Gastroesophageal sphincter (tissue), 3 donors: ENCODE measurements at regions not wholly inside any gene's neighbourhood (a gene's known extent, or its start where the extent isn't known, plus 50 kb on each side); places are given as distances from the start of the nearest gene placed in this dataset.

Source experiments
- CTCF ChIP-seq, 4 experiments: fragments of 200-600 bp in 2 of 4; fragments of 450-650 bp in 2 of 4; sonication (generic) in 1 of 4; IDR thresholded peaks; one replicate each; pipeline ENCODE4 v1.5.1; 2017 to 2019; ENCODE audit warnings: antibody characterized with exemption in 4 of 4, mild to moderate bottlenecking in 2 of 4, moderate library complexity in 2 of 4
- POLR2A ChIP-seq, 2 donors: fragments of 450-650 bp; IDR thresholded peaks; one replicate each; pipeline ENCODE4 v1.6.1; 2017; ENCODE audit warnings: antibody characterized with exemption in 2 of 2, mild to moderate bottlenecking in 2 of 2, moderate library complexity in 1 of 2

DNA sequence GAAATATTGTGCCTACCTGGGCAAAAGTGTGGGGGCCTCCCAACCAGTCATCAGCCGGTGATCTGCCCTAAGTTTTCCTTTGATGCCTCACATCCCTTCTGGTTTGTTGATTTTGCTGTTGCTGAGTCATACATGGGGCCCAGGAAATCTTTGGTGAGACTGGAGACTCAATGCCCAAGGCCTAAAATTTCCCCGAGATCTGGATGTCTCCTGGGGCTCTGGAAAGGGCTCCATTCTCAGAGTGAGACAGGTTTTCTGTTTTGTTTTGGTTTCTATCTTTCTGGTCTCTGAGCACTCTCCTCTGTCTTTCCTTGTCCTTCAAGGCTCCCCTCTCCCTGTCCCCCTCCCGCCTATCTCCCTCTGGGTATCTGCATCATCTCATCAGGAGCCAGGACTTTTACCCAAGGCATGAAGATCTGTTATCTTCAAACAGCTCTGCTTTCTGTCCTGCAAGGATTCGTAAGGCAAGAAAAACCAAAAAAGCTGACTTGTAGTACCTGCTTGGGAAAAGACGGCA, 152.8 kb upstream of the MAX start:
- TF ChIP-seq CTCF (IDR thresholded peaks at IDR 0.05) (no peak), POLR2A (IDR thresholded peaks at IDR 0.05) (no peak)
